K562 (cell line): ENCODE measurements at regions not wholly inside any gene's neighbourhood (a gene's known extent, or its start where the extent isn't known, plus 50 kb on each side); places are given as distances from the start of the nearest gene placed in this dataset.

Experiments
- ATAC-seq: fragments of 200-7000 bp; cut with Tn5 transposase; 3 replicates; pipeline ENCODE4 v1.9.1; 2020; ENCODE audit warnings: moderate library complexity
- BruUV-seq: library from RNA; stranded (reverse); fragments of 400-500 nt; replicated peaks from 2 replicates; lab custom pipeline; 2021; lab: Mats Ljungman, UMichigan
- CTCF ChIA-PET: fragments of 300-600 bp; formaldehyde crosslinking; extraction: SDS; loops from one replicate; lab custom pipeline; 2021; ENCODE audit warnings: low intra/inter-chr PET ratio; lab: Yijun Ruan, JAX
- POLR2A ChIA-PET: fragments of 300-600, 350-650 bp; sonication (Branson Sonifier 250); formaldehyde crosslinking; extraction: SDS; loops from one replicate; lab custom pipeline; 2021; ENCODE audit warnings: antibody characterized with exemption, inconsistent platforms; lab: Yijun Ruan, JAX
- DNase-seq, 4 experiments: peaks; one replicate each; pipeline versions ENCODE4 v3.0.0 to v3.0.0-alpha.2; 2011 to 2018; ENCODE audit warnings: low spot score in 3 of 4, mixed read lengths in 3 of 4; ENCODE audit errors: extremely low read depth in 1 of 4
- FAIRE-seq: peaks from 2 replicates; lab custom pipeline; 2011; peaks lifted over from hg19 to GRCh38; lab: Jason Lieb, UNC
- H2AFZ ChIP-seq: 2 replicates; pipeline ENCODE4 v1.6.0; 2011; ENCODE audit warnings: low read depth, low read length, control low read depth, inconsistent platforms
- H3K27ac ChIP-seq: fragments of 200-600 bp; 3 replicates; pipeline ENCODE4 v1.8.0; 2011; ENCODE audit warnings: low read depth, mild to moderate bottlenecking, control low read depth, inconsistent platforms, low read length, moderate library complexity, mixed read lengths; ENCODE audit errors: extremely low read depth
- H3K27me3 ChIP-seq, 2 experiments: fragments of 300-600 bp in 1 of 2; 2 replicates in 1 of 2; 3 replicates in 1 of 2; pipeline versions ENCODE4 v1.6.0 to v1.8.0; 2011; ENCODE audit warnings: inconsistent platforms in 2 of 2, low read length in 2 of 2, mild to moderate bottlenecking in 1 of 2, mixed read lengths in 1 of 2, moderate library complexity in 1 of 2; ENCODE audit not compliant: control insufficient read depth in 2 of 2, insufficient read depth in 2 of 2
- H3K36me3 ChIP-seq: fragments of 300-600 bp; 3 replicates; pipeline ENCODE4 v1.8.0; 2011; ENCODE audit warnings: mild to moderate bottlenecking, low read length, inconsistent platforms; ENCODE audit not compliant: control insufficient read depth, insufficient read depth
- H3K4me1 ChIP-seq, 2 experiments: fragments of 200-600 bp in 1 of 2; replicated peaks in 1 of 2; 2 replicates in 1 of 2; 3 replicates in 1 of 2; pipeline versions ENCODE4 v1.5.1 to v1.8.0; 2011; ENCODE audit warnings: inconsistent platforms in 2 of 2, low read length in 2 of 2, mild to moderate bottlenecking in 1 of 2, mixed read lengths in 1 of 2, moderate library complexity in 1 of 2; ENCODE audit not compliant: control insufficient read depth in 2 of 2, insufficient read depth in 2 of 2
- H3K4me2 ChIP-seq: 2 replicates; pipeline ENCODE4 v1.6.1; 2011; ENCODE audit warnings: low read length, control low read depth, inconsistent platforms, mixed read lengths; ENCODE audit not compliant: insufficient read depth
- H3K4me3 ChIP-seq: fragments of 200-600 bp; sonication (generic), shearing (Covaris generic); 2 replicates; pipeline ENCODE4 v1.5.1; 2016; ENCODE audit warnings: control low read depth, inconsistent platforms
- H3K79me2 ChIP-seq: fragments of 200-600 bp; 3 replicates; pipeline ENCODE4 v1.8.0; 2011; ENCODE audit warnings: low read length, inconsistent platforms; ENCODE audit not compliant: control insufficient read depth, insufficient read depth
- H3K9ac ChIP-seq, 2 experiments: 2 replicates each; pipeline versions ENCODE4 v1.6.0 to v1.6.1; 2011; ENCODE audit warnings: low read depth in 2 of 2, low read length in 2 of 2, control low read depth in 1 of 2, inconsistent platforms in 1 of 2, mild to moderate bottlenecking in 1 of 2, mixed read lengths in 1 of 2; ENCODE audit not compliant: insufficient read depth in 1 of 2
- H3K9me1 ChIP-seq: one replicate; pipeline ENCODE4 v1.6.0; 2011; ENCODE audit warnings: inconsistent platforms, mild to moderate bottlenecking, low read length, moderate library complexity; ENCODE audit not compliant: control insufficient read depth, insufficient read depth
- H3K9me3 ChIP-seq: replicated peaks from 2 replicates; pipeline ENCODE4 v1.5.1; 2011; ENCODE audit warnings: low read depth, low read length, inconsistent platforms; ENCODE audit not compliant: control insufficient read depth, insufficient read depth
- H4K20me1 ChIP-seq: replicated peaks from 2 replicates; pipeline ENCODE4 v1.6.1; 2011; ENCODE audit warnings: low read length, inconsistent platforms, mixed read lengths; ENCODE audit not compliant: control insufficient read depth, insufficient read depth
- EHMT2 ChIP-seq: fragments of 450-650 bp; IDR thresholded peaks from 2 replicates; pipeline ENCODE4 v1.6.1; 2018; ENCODE audit warnings: antibody characterized with exemption
- GATA2 ChIP-seq: sonication (generic); formaldehyde crosslinking; IDR thresholded peaks from 2 replicates; pipeline ENCODE4 v1.4.0; 2020; ENCODE audit warnings: mild to moderate bottlenecking, missing genetic modification reagents
- GMEB1 ChIP-seq: fragments of 250-450 bp; sonication (Bioruptor Pico); IDR thresholded peaks from 2 replicates; pipeline ENCODE4 v1.4.0; 2020; ENCODE audit warnings: mild to moderate bottlenecking
- PHF20 ChIP-seq: fragments of 450-650 bp; IDR thresholded peaks from 2 replicates; pipeline ENCODE4 v1.6.1; 2018; ENCODE audit not compliant: partially characterized antibody
- PHF8 ChIP-seq: fragments of 200-600 bp; sonication (generic); IDR thresholded peaks from 2 replicates; pipeline ENCODE4 v1.6.1; 2012; ENCODE audit warnings: mixed run types, mild to moderate bottlenecking, inconsistent platforms, low read length, moderate library complexity, borderline replicate concordance
- PML ChIP-seq: IDR thresholded peaks from 2 replicates; pipeline ENCODE4 v1.6.1; 2012; ENCODE audit warnings: low read length, inconsistent platforms
- RNF219 ChIP-seq: fragments of 250-450 bp; sonication (Bioruptor Pico); IDR thresholded peaks from 2 replicates; pipeline ENCODE4 v1.5.0; 2022; ENCODE audit warnings: mild to moderate bottlenecking
- SIN3B ChIP-seq: fragments of 450-650 bp; IDR thresholded peaks from 2 replicates; pipeline ENCODE4 v1.6.1; 2017; ENCODE audit warnings: low read depth, mild to moderate bottlenecking, moderate library complexity
- ZBTB17 ChIP-seq: fragments of 450-650 bp; formaldehyde crosslinking; IDR thresholded peaks from 2 replicates; pipeline ENCODE4 v1.4.0; 2020; ENCODE audit warnings: mild to moderate bottlenecking
- ZFP36 ChIP-seq: fragments of 150-350 bp; IDR thresholded peaks from 2 replicates; pipeline ENCODE4 v1.6.1; 2018; ENCODE audit warnings: low read length, low read depth; ENCODE audit not compliant: partially characterized antibody
- in situ Hi-C: fragments of 300-500 bp; cut with MboI; formaldehyde crosslinking; loops from 4 replicates; pipeline ENCODE4 v1.15.0; 2018; ENCODE audit warnings: inconsistent platforms, mixed read lengths
- intact Hi-C: fragments of 100-400 bp; cut with micrococcal nuclease; formaldehyde crosslinking; loops from 2 replicates; pipeline ENCODE4 v1.14.2; 2022
- TF ChIP-seq, protein P1 (sequence below): fragments of 250-450 bp; sonication (Bioruptor Pico); IDR thresholded peaks from 2 replicates; pipeline ENCODE4 v1.8.0; 2021; ENCODE audit warnings: borderline replicate concordance, mild to moderate bottlenecking, moderate library complexity; ENCODE audit not compliant: poor library complexity, severe bottlenecking

- no TSS peak for BruUV-seq
- Histone ChIP-seq H3K27me3 (no peaks in the 10 kb centered on the region), H3K9me3 (no peaks in the 10 kb centered on the region), H3K27ac (no peak overlapping the region), H3K4me2 (no peak overlapping the region), H3K79me2 (no peaks in the 10 kb centered on the region), H3K4me3 (no peak overlapping the region), H4K20me1 (no peaks in the 10 kb centered on the region), H3K9ac (no peak overlapping the region), H2AFZ (no peak overlapping the region), H3K4me1 (no peaks in the 10 kb centered on the region), H3K9me1 (no peaks in the 10 kb centered on the region), H3K36me3 (no peaks in the 10 kb centered on the region)
- no peak for FAIRE-seq
- in situ Hi-C loops (no loop called here), intact Hi-C loops (no loop called here)
- ATAC-seq = no peak
- CTCF ChIA-PET = no interaction called here
- POLR2A ChIA-PET = no interaction called here
- no peak for TF ChIP-seq EHMT2
- TF ChIP-seq PHF20 = no peak
- no peak for TF ChIP-seq SIN3B
- TF ChIP-seq, protein P1, sequence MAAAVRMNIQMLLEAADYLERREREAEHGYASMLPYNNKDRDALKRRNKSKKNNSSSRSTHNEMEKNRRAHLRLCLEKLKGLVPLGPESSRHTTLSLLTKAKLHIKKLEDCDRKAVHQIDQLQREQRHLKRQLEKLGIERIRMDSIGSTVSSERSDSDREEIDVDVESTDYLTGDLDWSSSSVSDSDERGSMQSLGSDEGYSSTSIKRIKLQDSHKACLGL (CRISPR knock-in tag) = no peak
- TF ChIP-seq PML = no peak
- no peak for TF ChIP-seq ZBTB17 (CRISPR knock-in tag)
- no peak for TF ChIP-seq GMEB1 (CRISPR knock-in tag)
- no peak for TF ChIP-seq ZFP36
- no peak for TF ChIP-seq GATA2 (CRISPR knock-in tag)
- TF ChIP-seq RNF219 (CRISPR knock-in tag) = no peak
- no peak for TF ChIP-seq PHF8
- no peak for DNase-seq
These were observed 1628.2 kb upstream of the SLC10A2 start for GRCh38 chr13:104694397-104694796.
